Suprapubic skin (tissue), 3 donors: ENCODE measurements at regions not wholly inside any gene's neighbourhood (a gene's known extent, or its start where the extent isn't known, plus 50 kb on each side); places are given as distances from the start of the nearest gene placed in this dataset.

Experiments used
- EP300 ChIP-seq: sonication (generic); formaldehyde crosslinking; IDR thresholded peaks from one replicate; pipeline ENCODE4 v1.6.1; 2017; ENCODE audit warnings: antibody characterized with exemption
- TF ChIP-seq, protein P1 (sequence below), 2 donors: fragments of 200-600 bp in 1 of 2; fragments of 450-650 bp in 1 of 2; sonication (generic) in 1 of 2; IDR thresholded peaks; one replicate each; pipeline ENCODE4 v1.5.1; 2016 to 2019; ENCODE audit warnings: antibody characterized with exemption in 2 of 2, mild to moderate bottlenecking in 1 of 2, moderate library complexity in 1 of 2

DNA sequence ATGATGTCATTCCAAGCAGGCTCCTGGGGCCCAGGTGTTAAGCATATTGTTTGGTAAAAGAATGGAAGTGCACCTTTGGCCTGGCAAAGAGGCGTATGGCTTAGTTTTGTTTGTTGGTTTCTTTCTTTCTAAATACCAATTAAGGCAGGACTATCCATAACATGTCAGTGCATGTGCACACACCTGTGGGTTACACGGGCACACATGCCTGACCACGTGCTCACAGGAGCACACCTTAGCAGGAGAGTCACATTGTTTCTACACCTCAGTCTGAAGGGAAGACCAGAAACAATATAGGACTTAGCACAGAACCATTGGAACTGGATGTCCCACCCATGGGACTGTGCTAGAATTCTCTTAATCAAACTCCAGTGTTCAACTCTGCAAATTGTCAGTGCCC, 127.8 kb downstream of the FBXO15 start:
- TF ChIP-seq, protein P1, sequence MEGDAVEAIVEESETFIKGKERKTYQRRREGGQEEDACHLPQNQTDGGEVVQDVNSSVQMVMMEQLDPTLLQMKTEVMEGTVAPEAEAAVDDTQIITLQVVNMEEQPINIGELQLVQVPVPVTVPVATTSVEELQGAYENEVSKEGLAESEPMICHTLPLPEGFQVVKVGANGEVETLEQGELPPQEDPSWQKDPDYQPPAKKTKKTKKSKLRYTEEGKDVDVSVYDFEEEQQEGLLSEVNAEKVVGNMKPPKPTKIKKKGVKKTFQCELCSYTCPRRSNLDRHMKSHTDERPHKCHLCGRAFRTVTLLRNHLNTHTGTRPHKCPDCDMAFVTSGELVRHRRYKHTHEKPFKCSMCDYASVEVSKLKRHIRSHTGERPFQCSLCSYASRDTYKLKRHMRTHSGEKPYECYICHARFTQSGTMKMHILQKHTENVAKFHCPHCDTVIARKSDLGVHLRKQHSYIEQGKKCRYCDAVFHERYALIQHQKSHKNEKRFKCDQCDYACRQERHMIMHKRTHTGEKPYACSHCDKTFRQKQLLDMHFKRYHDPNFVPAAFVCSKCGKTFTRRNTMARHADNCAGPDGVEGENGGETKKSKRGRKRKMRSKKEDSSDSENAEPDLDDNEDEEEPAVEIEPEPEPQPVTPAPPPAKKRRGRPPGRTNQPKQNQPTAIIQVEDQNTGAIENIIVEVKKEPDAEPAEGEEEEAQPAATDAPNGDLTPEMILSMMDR (IDR thresholded peaks at IDR 0.05) = no peak
- no peak for TF ChIP-seq EP300
